ENCODE measurements at regions not wholly inside any gene's neighbourhood (a gene's known extent, or its start where the extent isn't known, plus 50 kb on each side); places are given as distances from the start of the nearest gene placed in this dataset.
A peak's percentile ranks its signal among the peaks of the same experiment; 100 is the strongest.

DNA sequence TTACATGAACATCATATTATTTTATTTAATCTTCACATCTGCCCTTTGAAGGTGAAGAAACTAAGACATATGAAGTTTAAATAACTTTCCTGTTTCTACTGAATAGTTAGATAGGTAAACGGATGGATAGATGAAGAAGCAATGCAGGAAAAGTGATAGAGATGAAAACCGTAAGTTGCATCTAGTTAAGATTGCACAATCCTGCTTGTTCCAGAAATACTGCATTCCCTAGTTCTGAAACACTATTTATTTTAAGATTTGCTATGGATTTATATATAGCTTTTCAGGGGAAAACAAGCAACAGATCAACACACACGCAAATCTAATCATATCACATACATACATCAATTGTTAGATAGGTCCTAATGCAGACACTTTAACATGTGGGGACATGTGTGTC lies 512.7 kb upstream of the C16orf82 start:
- Mint-ChIP-seq H3K27me3 (peaks cover 6 to 19% of the 10 kb centered on the region in 2 donors), H3K9me3 (peaks cover 0 to 1% (median 0%) of the 10 kb centered on the region in 5 donors), H3K27ac (no peak overlapping the region), H3K4me3 (no peak overlapping the region), H3K4me1 (no peaks in the 10 kb centered on the region), H3K36me3 (no peaks in the 10 kb centered on the region)
- no peak overlapping the region for H3K4me3 ChIP-seq (ENCODE audit: low read length)
- no peaks in the 10 kb centered on the region for H3K4me1 ChIP-seq (ENCODE audit: insufficient read depth, low read length)
- H3K36me3 ChIP-seq (ENCODE audit: insufficient read depth, low read length): no peaks in the 10 kb centered on the region
- DNase-seq: no peak
- H3K9me3 ChIP-seq (ENCODE audit: low read length): no peaks in the 10 kb centered on the region
- ChIA-PET CTCF (no interaction called here), POLR2A (no interaction called here)
- no peaks in the 10 kb centered on the region for H3K27me3 ChIP-seq (ENCODE audit: insufficient read depth, low read length, poor library complexity, severe bottlenecking)
- H3K27ac ChIP-seq (ENCODE audit: low read depth, low read length): no peak overlapping the region

DNA sequence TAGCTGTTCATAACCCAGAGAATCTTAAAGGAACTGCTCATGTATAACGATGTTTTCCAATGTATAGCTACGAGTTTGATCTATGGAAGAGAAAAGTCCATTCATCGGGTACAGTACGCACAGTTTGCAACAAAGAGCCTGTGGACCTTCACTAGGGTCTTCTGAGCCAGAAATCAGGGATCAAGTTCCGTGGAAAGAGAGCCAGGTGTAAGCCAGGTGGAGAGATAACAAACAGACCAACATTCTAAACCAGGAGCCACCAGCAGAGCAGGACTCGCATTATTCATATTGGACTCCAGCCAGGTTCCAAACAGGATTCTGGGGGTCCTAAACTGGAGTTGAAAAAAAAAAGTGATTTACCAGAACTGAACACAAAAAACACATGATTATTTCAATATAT lies 505.4 kb upstream of the C16orf82 start:
- CTCF ChIA-PET: no interaction called here

DNA sequence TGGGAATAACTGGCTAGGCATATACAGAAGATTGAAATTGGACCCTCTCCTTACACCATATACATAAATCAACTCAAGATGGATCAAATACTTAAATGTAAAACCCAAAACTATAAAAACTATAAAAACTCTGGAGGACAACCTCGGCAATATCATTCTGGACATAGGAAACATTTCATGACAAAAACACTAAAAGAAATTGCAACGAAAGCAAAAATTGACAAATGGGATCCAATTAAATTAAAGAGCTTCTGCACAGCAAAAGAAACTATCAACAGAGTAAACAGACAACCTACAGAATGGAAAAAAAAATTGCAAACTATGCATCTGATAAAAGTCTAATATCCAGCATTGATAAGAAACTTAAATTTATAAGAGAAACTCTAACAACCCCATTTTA lies 503.7 kb upstream of the C16orf82 start:
- POLR2A ChIA-PET: no interaction called here

More for the DNA sequence above, 505.4 kb upstream of the C16orf82 start:
- Histone ChIP-seq H3K27ac (ENCODE audit: low read depth, low read length) (no peak overlapping the region), H3K27me3 (ENCODE audit: insufficient read depth, low read length, poor library complexity, severe bottlenecking) (no peaks in the 10 kb centered on the region), H3K4me3 (ENCODE audit: low read length) (no peak overlapping the region), H3K36me3 (ENCODE audit: insufficient read depth, low read length) (no peaks in the 10 kb centered on the region), H3K9me3 (ENCODE audit: low read length) (no peaks in the 10 kb centered on the region), H3K4me1 (ENCODE audit: insufficient read depth, low read length) (no peaks in the 10 kb centered on the region)
- Mint-ChIP-seq H3K9me3 (peaks cover 0 to 1% (median 0%) of the 10 kb centered on the region in 5 donors), H3K4me3 (no peak overlapping the region), H3K27me3 (peaks cover 14 to 36% of the 10 kb centered on the region in 2 donors), H3K27ac (no peak overlapping the region), H3K36me3 (peaks cover 0 to 4% (median 0%) of the 10 kb centered on the region in 3 donors), H3K4me1 (no peaks in the 10 kb centered on the region)
- DNase-seq: no peak
- POLR2A ChIA-PET: no interaction called here

DNA sequence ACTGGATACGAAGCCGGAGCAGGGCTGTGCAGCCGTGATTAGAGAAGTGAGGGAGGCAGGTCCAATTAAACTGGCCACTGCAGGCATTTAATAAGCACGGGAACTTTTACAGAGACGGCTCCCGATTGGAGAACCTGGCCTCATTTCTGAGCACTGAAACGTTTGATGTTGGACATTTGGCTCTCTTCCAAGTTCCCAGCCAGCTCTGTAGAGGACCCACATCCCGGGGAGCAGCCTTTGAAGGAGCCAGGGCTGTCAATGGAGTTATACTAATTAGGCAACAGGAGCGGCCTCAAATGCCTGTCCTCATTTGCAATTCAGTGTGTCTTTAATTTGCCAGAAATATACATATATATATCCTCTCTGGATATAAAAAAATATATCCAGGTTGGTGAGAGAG lies 499.4 kb upstream of the C16orf82 start:
- Mint-ChIP-seq H3K27me3 (no peaks in the 10 kb centered on the region), H3K4me1 (peaks cover 0 to 9% (median 0%) of the 10 kb centered on the region in 3 donors), H3K9me3 (no peaks in the 10 kb centered on the region), H3K4me3 (no peak overlapping the region), H3K36me3 (no peaks in the 10 kb centered on the region), H3K27ac (no peak overlapping the region)
- ChIA-PET POLR2A (no interaction called here), CTCF (no interaction called here)
- no peak overlapping the region for H3K27ac ChIP-seq (ENCODE audit: low read depth, low read length)
- no peaks in the 10 kb centered on the region for H3K27me3 ChIP-seq (ENCODE audit: insufficient read depth, low read length, poor library complexity, severe bottlenecking)
- no peak overlapping the region for H3K4me3 ChIP-seq (ENCODE audit: low read length)
- H3K4me1 ChIP-seq (ENCODE audit: insufficient read depth, low read length): no peaks in the 10 kb centered on the region
- no peaks in the 10 kb centered on the region for H3K9me3 ChIP-seq (ENCODE audit: low read length)
- no peaks in the 10 kb centered on the region for H3K36me3 ChIP-seq (ENCODE audit: insufficient read depth, low read length)
- DNase-seq: no peak

More for the DNA sequence above, 503.7 kb upstream of the C16orf82 start:
- CTCF ChIA-PET: no interaction called here
- H3K27me3 Mint-ChIP-seq: peaks cover 14 to 36% of the 10 kb centered on the region in 2 donors
- Histone ChIP-seq H3K4me1 (ENCODE audit: insufficient read depth, low read length) (no peaks in the 10 kb centered on the region), H3K4me3 (ENCODE audit: low read length) (no peak overlapping the region), H3K9me3 (ENCODE audit: low read length) (no peaks in the 10 kb centered on the region), H3K36me3 (ENCODE audit: insufficient read depth, low read length) (no peaks in the 10 kb centered on the region), H3K27ac (ENCODE audit: low read depth, low read length) (no peak overlapping the region), H3K27me3 (ENCODE audit: insufficient read depth, low read length, poor library complexity, severe bottlenecking) (no peaks in the 10 kb centered on the region)
- no peak for DNase-seq
- H3K27ac Mint-ChIP-seq: no peak overlapping the region
- no peaks in the 10 kb centered on the region for H3K4me1 Mint-ChIP-seq
- peaks cover 0 to 4% (median 0%) of the 10 kb centered on the region in 3 donors for H3K36me3 Mint-ChIP-seq
- H3K9me3 Mint-ChIP-seq: no peaks in the 10 kb centered on the region
- H3K4me3 Mint-ChIP-seq: no peak overlapping the region

DNA sequence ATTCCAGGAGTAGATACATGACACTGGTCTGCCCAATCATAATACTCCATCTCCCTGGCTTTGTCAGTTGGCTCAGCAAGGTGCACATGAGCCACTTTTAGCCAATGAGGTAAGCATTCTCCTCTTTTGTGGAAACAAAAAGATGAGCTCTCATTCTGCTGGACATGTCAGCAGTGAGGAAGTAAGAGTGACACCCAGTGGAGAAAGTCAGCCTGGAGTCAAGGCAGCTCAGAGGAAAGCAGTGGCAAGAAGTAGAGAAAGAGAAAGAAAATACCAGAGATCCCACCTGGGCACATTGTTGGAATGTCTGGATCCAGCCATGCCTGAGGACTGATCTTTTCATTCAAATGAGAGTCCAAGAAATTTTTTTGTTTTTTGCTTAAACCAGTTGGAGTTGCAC lies 496.9 kb upstream of the C16orf82 start:
- ChIA-PET CTCF (no interaction called here), POLR2A (no interaction called here)
- Histone ChIP-seq H3K4me1 (ENCODE audit: insufficient read depth, low read length) (no peaks in the 10 kb centered on the region), H3K36me3 (ENCODE audit: insufficient read depth, low read length) (no peaks in the 10 kb centered on the region), H3K4me3 (ENCODE audit: low read length) (no peak overlapping the region), H3K9me3 (ENCODE audit: low read length) (no peaks in the 10 kb centered on the region), H3K27ac (ENCODE audit: low read depth, low read length) (no peak overlapping the region), H3K27me3 (ENCODE audit: insufficient read depth, low read length, poor library complexity, severe bottlenecking) (no peaks in the 10 kb centered on the region)
- peaks cover 0 to 9% (median 0%) of the 10 kb centered on the region in 3 donors for H3K4me1 Mint-ChIP-seq
- peak overlapping the region in 1 of 8 donors; percentile 10 for H3K27ac Mint-ChIP-seq
- H3K9me3 Mint-ChIP-seq: no peaks in the 10 kb centered on the region
- no peak for DNase-seq
- H3K4me3 Mint-ChIP-seq: no peak overlapping the region
- H3K27me3 Mint-ChIP-seq: no peaks in the 10 kb centered on the region
- H3K36me3 Mint-ChIP-seq: no peaks in the 10 kb centered on the region

DNA sequence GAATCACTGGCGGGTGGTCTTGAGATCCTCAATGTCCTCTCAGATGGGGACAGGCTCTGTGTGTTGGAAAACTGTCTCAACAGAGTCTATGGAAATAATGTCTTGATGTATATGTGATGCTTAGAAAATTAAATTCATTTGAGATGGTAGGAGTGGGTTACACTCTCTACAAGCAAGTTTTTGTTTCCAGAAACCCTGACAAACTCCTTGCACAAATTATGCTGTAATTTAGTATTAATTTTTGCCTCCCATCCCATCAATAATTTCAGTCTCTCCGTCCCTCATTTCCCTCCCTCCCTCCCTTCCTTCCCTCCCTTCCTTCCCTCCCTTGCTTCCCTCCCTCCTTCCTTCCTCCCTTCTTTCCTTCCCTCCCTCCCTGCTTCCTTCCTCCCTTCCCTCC lies 488.0 kb upstream of the C16orf82 start:
- ChIA-PET CTCF (no interaction called here), POLR2A (no interaction called here)
- DNase-seq: no peak
- Mint-ChIP-seq H3K36me3 (peaks cover 0 to 2% (median 0%) of the 10 kb centered on the region in 3 donors), H3K27ac (peak overlapping the region in 1 of 8 donors; percentile 56), H3K4me1 (no peaks in the 10 kb centered on the region), H3K27me3 (peaks cover 4 to 5% of the 10 kb centered on the region in 2 donors), H3K9me3 (no peaks in the 10 kb centered on the region), H3K4me3 (no peak overlapping the region)
- H3K9me3 ChIP-seq (ENCODE audit: low read length): no peaks in the 10 kb centered on the region
- no peak overlapping the region for H3K27ac ChIP-seq (ENCODE audit: low read depth, low read length)
- H3K36me3 ChIP-seq (ENCODE audit: insufficient read depth, low read length): no peaks in the 10 kb centered on the region
- no peak overlapping the region for H3K4me3 ChIP-seq (ENCODE audit: low read length)
- H3K27me3 ChIP-seq (ENCODE audit: insufficient read depth, low read length, poor library complexity, severe bottlenecking): no peaks in the 10 kb centered on the region
- H3K4me1 ChIP-seq (ENCODE audit: insufficient read depth, low read length): no peaks in the 10 kb centered on the region

DNA sequence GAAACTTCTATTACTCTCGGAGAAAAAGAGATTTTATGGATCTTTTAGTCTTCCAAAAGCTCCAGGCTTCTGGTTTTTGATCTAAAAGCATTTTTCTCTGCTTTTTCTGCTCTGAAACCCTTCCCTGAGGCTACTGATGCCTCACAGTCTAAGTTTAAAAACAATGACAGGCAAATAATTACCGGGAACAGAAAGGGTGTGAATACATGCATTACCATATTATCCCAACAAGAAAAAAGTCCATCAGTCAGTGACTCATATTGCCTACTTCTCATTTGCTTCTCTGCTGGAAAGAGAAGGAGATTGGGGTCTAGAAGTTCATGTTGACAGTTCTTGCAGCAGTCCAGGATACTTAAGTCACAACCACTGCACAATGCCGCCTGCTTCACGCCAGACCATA lies 482.9 kb upstream of the C16orf82 start:
- ChIA-PET CTCF (no interaction called here), POLR2A (no interaction called here)
- H3K27me3 ChIP-seq (ENCODE audit: insufficient read depth, low read length, poor library complexity, severe bottlenecking): no peaks in the 10 kb centered on the region
- H3K4me3 ChIP-seq (ENCODE audit: low read length): no peak overlapping the region
- no peak overlapping the region for H3K27ac ChIP-seq (ENCODE audit: low read depth, low read length)
- no peaks in the 10 kb centered on the region for H3K4me1 ChIP-seq (ENCODE audit: insufficient read depth, low read length)
- no peaks in the 10 kb centered on the region for H3K4me1 Mint-ChIP-seq
- H3K9me3 ChIP-seq (ENCODE audit: low read length): no peaks in the 10 kb centered on the region
- H3K36me3 Mint-ChIP-seq: peaks cover 0 to 20% (median 4%) of the 10 kb centered on the region in 3 donors
- H3K27me3 Mint-ChIP-seq: peaks cover 0 to 3% of the 10 kb centered on the region in 2 donors
- no peak overlapping the region for H3K4me3 Mint-ChIP-seq
- peaks cover 0 to 12% (median 10%) of the 10 kb centered on the region in 5 donors for H3K9me3 Mint-ChIP-seq
- H3K27ac Mint-ChIP-seq: no peak overlapping the region
- DNase-seq: no peak
- no peaks in the 10 kb centered on the region for H3K36me3 ChIP-seq (ENCODE audit: insufficient read depth, low read length)

DNA sequence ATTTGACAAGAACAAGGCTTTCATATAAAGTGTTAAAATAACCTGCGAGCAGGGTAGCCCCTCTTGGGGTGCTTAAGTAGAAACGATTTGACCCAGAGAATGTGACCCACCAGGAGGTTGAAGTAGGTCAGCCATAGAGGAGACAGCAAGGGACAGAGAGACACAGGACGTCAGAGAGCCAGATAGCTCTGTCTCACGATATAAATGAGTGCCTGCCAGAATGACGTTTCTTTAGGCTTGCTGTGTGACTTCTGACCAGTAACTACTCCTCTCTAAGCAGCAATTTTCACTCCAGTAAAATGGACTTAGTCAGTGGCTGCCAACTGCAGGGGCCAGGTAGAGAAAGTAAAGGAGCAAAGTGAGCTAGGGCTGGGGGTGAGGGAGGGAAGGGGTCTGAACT lies 473.0 kb upstream of the C16orf82 start:
- CTCF ChIA-PET: no interaction called here
- peaks cover 4% of the 10 kb centered on the region for H3K4me1 ChIP-seq (ENCODE audit: insufficient read depth, low read length)
- POLR2A ChIA-PET: no interaction called here
- H3K27ac ChIP-seq (ENCODE audit: low read depth, low read length): no peak overlapping the region
- Mint-ChIP-seq H3K4me1 (peaks cover 10 to 22% (median 10%) of the 10 kb centered on the region in 3 donors), H3K9me3 (no peaks in the 10 kb centered on the region), H3K27ac (peak overlapping the region in 7 of 8 donors; percentile 6 to 87 (median 80)), H3K36me3 (no peaks in the 10 kb centered on the region), H3K27me3 (peaks cover 0 to 2% of the 10 kb centered on the region in 2 donors), H3K4me3 (peak overlapping the region in 4 of 7 donors; percentile 25 to 43 (median 38))
- H3K9me3 ChIP-seq (ENCODE audit: low read length): no peaks in the 10 kb centered on the region
- no peak overlapping the region for H3K4me3 ChIP-seq (ENCODE audit: low read length)
- H3K36me3 ChIP-seq (ENCODE audit: insufficient read depth, low read length): no peaks in the 10 kb centered on the region
- no peaks in the 10 kb centered on the region for H3K27me3 ChIP-seq (ENCODE audit: insufficient read depth, low read length, poor library complexity, severe bottlenecking)
- no peak for DNase-seq

DNA sequence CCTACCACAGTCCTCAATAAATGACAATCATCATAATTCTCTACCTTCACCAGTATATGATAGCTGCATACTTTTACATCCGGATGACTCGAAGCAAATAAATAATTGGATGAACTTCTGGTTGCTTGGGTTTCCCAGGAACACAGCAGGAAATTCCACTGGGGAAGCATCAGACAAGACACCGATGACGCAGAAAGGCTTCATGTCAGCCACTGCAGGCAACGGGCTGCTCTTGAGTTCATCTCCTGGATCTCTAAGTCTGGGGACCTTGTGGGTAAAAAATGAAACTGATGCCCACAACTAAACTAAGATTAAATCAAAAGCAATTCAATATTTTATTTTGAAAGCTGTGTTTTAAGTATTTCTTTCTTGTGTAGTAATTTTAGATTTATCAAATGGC lies 472.1 kb upstream of the C16orf82 start:
- H3K27me3 Mint-ChIP-seq: peaks cover 0 to 2% of the 10 kb centered on the region in 2 donors
- POLR2A ChIA-PET: no interaction called here
- CTCF ChIA-PET: no interaction called here

More for the DNA sequence above, 472.1 kb upstream of the C16orf82 start:
- peaks cover 19 to 31% (median 20%) of the 10 kb centered on the region in 3 donors for H3K4me1 Mint-ChIP-seq
- H3K36me3 Mint-ChIP-seq: no peaks in the 10 kb centered on the region
- peak overlapping the region in 6 of 8 donors; percentile 37 to 86 (median 71) for H3K27ac Mint-ChIP-seq
- peaks cover 13% of the 10 kb centered on the region for H3K4me1 ChIP-seq (ENCODE audit: insufficient read depth, low read length)
- H3K27ac ChIP-seq (ENCODE audit: low read depth, low read length): no peak overlapping the region
- peak overlapping the region in 6 of 7 donors; percentile 4 to 64 (median 34) for H3K4me3 Mint-ChIP-seq
- H3K4me3 ChIP-seq (ENCODE audit: low read length): no peak overlapping the region
- H3K9me3 Mint-ChIP-seq: no peaks in the 10 kb centered on the region
- H3K9me3 ChIP-seq (ENCODE audit: low read length): no peaks in the 10 kb centered on the region
- no peaks in the 10 kb centered on the region for H3K27me3 ChIP-seq (ENCODE audit: insufficient read depth, low read length, poor library complexity, severe bottlenecking)
- no peak for DNase-seq
- no peaks in the 10 kb centered on the region for H3K36me3 ChIP-seq (ENCODE audit: insufficient read depth, low read length)

All from CD8-positive, alpha-beta memory T cell (primary cell).